ENCODE measurements at regions not wholly inside any gene's neighbourhood (a gene's known extent, or its start where the extent isn't known, plus 50 kb on each side); places are given as distances from the start of the nearest gene placed in this dataset.

GRCh38 chr2:133789743-133790142 is 221.5 kb upstream of the NCKAP5 start:
- no peaks in the 10 kb centered on the region for H3K23me2 ChIP-seq (ENCODE audit: insufficient read length, low read depth, low read length, poor library complexity, severe bottlenecking)
- H3K27me3 Mint-ChIP-seq (ENCODE audit: low read depth) = no peaks in the 10 kb centered on the region
- no peak overlapping the region for H2BK12ac ChIP-seq (ENCODE audit: insufficient read length, low read depth, low read length)
- H2BK15ac ChIP-seq (ENCODE audit: low read depth, low read length) = no peak overlapping the region
- H4K8ac ChIP-seq (replicated peaks; ENCODE audit: insufficient read length, low read depth, low read length) = no peak overlapping the region
- H3K79me2 ChIP-seq (ENCODE audit: insufficient read depth, low read length) = no peaks in the 10 kb centered on the region
- no peak overlapping the region for H3T11ph ChIP-seq (ENCODE audit: low read length)
- H3K4ac ChIP-seq (ENCODE audit: low read depth, low read length) = no peak overlapping the region
- H3K9me3 ChIP-seq (ENCODE audit: control insufficient read depth, low read depth, low read length) = no peaks in the 10 kb centered on the region
- no peak overlapping the region for H2BK5ac ChIP-seq (ENCODE audit: insufficient read length, low read length)
- no peak overlapping the region for H4K91ac ChIP-seq (ENCODE audit: insufficient read length, low read depth, low read length)
- no peaks in the 10 kb centered on the region; the same call in 1 of the 2 replicates for H3K4me1 ChIP-seq (ENCODE audit: insufficient read depth, low read length)
- no peak overlapping the region for H3K14ac ChIP-seq (ENCODE audit: insufficient read depth, low read length)
- H3K27me3 ChIP-seq (ENCODE audit: insufficient read depth, low read length) = no peaks in the 10 kb centered on the region
- no peak for DNase-seq
- no peak overlapping the region for H3K27ac ChIP-seq (ENCODE audit: insufficient read length, low read depth, low read length)
- no peak overlapping the region for H3K56ac ChIP-seq (ENCODE audit: insufficient read length, low read depth, low read length)
- peaks cover 6 to 8% of the 10 kb centered on the region in 2 experiments for H3K4me1 Mint-ChIP-seq
- no peak overlapping the region for H2AFZ ChIP-seq (ENCODE audit: low read length)
- TF ChIP-seq CTCF (conservative IDR thresholded peaks at IDR 0.05) = no peak
- H2BK120ac ChIP-seq (ENCODE audit: low read depth, low read length, poor library complexity, severe bottlenecking) = no peak overlapping the region
- no peak overlapping the region for H3K4me3 Mint-ChIP-seq
- no peak overlapping the region for H2AK5ac ChIP-seq (ENCODE audit: insufficient read length, low read length)
- H4K5ac ChIP-seq (ENCODE audit: insufficient read length, low read depth, low read length) = no peak overlapping the region
- peaks cover 6 to 8% of the 10 kb centered on the region in 2 experiments; a peak in 4 of 5 replicates for H3K9me3 Mint-ChIP-seq
- no peak overlapping the region for H3K27ac Mint-ChIP-seq
- no peak overlapping the region for H2BK20ac ChIP-seq (ENCODE audit: low read depth, low read length, poor library complexity, severe bottlenecking)
- no peak overlapping the region for H3K4me2 ChIP-seq (ENCODE audit: insufficient read depth, insufficient read length, low read length)
- no peaks in the 10 kb centered on the region for H4K20me1 ChIP-seq (ENCODE audit: control insufficient read depth, insufficient read depth, insufficient read length)
- no CpG with 5 or more reads among the region's 4 CpGs for WGBS (ENCODE audit: extremely low coverage, insufficient read length, low lambda C conversion rate)
- no peak overlapping the region for H3K18ac ChIP-seq (ENCODE audit: insufficient read length, low read depth, low read length)
- H3K36me3 Mint-ChIP-seq (ENCODE audit: insufficient read depth in 1 of 3, low read depth in 3 of 3) = peaks cover 0 to 10% (median 2%) of the 10 kb centered on the region in 3 experiments; a peak in 2 of 7 replicates
- no peaks in the 10 kb centered on the region for H3K79me1 ChIP-seq (ENCODE audit: insufficient read depth, low read depth, low read length, poor library complexity, severe bottlenecking)
- H3K23ac ChIP-seq (ENCODE audit: insufficient read length, low read depth, low read length) = no peak overlapping the region
- H3K9ac ChIP-seq (ENCODE audit: extremely low read depth, insufficient read length, low read length) = no peak overlapping the region
